Brain microvascular endothelial cell (primary cell): ENCODE measurements at regions not wholly inside any gene's neighbourhood (a gene's known extent, or its start where the extent isn't known, plus 50 kb on each side); places are given as distances from the start of the nearest gene placed in this dataset.
"Not testable (repeated sequence)": the region's sequence is repeated elsewhere in the genome, so short reads cannot be mapped to it uniquely, and the experiment has no call there.

Experiments used
- DNase-seq: peaks from one replicate; pipeline ENCODE4 v3.0.0-alpha.2; 2020
- H3K27ac ChIP-seq: fragments of 250-450 bp; sonication (Bioruptor Pico); 2 replicates; pipeline ENCODE4 v1.5.1; 2020; ENCODE audit warnings: mild to moderate bottlenecking, moderate library complexity
- H3K27me3 ChIP-seq: fragments of 250-450 bp; sonication (Bioruptor Pico); replicated peaks from 2 replicates; pipeline ENCODE4 v1.5.1; 2020; ENCODE audit warnings: mild to moderate bottlenecking
- H3K36me3 ChIP-seq: fragments of 250-450 bp; sonication (Bioruptor Pico); replicated peaks from 2 replicates; pipeline ENCODE4 v1.5.1; 2020; ENCODE audit warnings: mild to moderate bottlenecking
- H3K4me3 ChIP-seq: 2 replicates; pipeline ENCODE4 v1.5.1; 2011; ENCODE audit warnings: low read depth, mild to moderate bottlenecking, control low read depth, low read length, moderate library complexity
- in situ Hi-C: cut with HindIII; loops from 2 replicates; pipeline ENCODE4 v1.10.0; 2017; ENCODE audit warnings: low sequenced_read_pairs, low pct_ligation_motif_present
- TF ChIP-seq, protein P1 (sequence below): IDR thresholded peaks from 2 replicates; pipeline ENCODE4 v1.5.1; 2011; ENCODE audit warnings: low read depth, mild to moderate bottlenecking, moderate library complexity, low read length, control low read depth, inconsistent platforms; ENCODE audit errors: missing control alignments

DNA sequence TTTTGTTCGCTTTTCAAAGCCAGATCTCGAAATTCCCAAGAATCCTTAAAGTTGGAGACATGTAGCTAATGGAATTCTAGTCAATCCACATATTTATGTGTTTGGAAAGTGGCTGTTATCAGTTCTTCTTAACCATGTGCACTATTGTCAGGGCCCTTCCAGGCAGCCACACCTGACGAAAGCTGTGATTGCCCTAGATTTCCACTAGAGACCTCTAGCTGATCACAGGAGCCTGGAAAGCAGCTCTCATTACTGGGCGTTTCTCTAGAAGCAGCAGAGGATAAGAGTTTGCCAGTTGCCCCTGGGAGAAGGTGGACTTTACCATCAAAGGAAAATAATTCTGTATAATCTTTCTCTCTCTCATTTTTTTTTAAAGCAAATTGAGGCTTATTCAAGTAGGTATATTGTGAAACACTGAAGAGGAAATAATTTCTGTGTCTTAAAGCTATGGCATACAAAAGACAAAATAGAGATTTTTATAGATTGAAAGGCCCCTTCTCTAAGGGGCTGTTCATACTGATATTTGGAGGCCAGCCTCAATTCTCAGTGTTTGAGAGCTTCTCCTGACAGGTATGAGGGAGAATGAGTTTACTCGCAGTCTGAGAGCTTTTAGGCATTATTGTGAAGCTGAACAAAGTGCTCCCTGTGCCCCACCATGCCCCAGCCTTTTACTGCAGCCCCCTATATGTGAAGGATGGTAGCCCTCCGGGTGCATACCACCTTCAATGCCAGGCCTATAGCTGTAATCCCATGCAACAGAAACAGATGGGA lies 405.4 kb upstream of the ACTBL2 start:
- Histone ChIP-seq H3K36me3 (no peaks in the 10 kb centered on the region), H3K4me3 (no peak overlapping the region), H3K27me3 (no peaks in the 10 kb centered on the region), H3K27ac (no peak overlapping the region)
- TF ChIP-seq, protein P1, sequence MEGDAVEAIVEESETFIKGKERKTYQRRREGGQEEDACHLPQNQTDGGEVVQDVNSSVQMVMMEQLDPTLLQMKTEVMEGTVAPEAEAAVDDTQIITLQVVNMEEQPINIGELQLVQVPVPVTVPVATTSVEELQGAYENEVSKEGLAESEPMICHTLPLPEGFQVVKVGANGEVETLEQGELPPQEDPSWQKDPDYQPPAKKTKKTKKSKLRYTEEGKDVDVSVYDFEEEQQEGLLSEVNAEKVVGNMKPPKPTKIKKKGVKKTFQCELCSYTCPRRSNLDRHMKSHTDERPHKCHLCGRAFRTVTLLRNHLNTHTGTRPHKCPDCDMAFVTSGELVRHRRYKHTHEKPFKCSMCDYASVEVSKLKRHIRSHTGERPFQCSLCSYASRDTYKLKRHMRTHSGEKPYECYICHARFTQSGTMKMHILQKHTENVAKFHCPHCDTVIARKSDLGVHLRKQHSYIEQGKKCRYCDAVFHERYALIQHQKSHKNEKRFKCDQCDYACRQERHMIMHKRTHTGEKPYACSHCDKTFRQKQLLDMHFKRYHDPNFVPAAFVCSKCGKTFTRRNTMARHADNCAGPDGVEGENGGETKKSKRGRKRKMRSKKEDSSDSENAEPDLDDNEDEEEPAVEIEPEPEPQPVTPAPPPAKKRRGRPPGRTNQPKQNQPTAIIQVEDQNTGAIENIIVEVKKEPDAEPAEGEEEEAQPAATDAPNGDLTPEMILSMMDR: peak; percentile 78
- in situ Hi-C loops: no loop called here
- peak; percentile 67 for DNase-seq

DNA sequence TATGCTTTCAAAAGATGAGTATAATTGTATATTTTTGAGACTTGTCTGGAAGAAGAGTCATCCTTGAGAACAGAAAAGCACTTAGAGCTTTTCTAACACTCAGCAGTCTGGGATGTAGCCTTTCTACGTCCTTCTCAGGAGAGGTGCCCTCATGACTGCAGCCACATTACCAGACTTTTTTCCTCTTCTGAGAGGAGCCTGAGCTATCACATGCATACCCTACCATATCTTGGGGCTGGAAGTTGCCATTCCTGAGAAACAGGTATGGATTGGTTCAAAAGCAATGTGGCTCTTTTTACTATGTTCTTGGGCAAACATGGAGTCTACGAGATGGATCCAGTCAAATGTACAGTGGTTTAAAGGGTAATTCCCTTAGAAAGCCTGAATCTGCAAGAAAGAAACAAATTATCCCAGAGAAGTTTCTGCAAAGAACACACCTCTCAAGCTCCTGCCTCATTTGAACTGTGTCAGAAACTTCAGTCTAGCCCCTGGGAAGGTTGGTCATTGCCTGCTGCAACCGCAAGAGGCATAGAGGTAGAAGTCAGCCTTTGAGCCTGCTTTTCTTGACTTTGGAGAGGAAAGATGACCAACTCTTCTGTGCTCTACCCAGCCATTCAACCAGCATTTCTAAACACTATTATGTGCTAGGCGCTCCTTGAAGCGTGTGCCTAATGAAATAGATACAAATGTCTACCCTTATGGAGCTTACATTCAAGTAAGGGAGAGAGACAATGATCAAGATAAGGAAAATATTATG lies 401.9 kb upstream of the ACTBL2 start:
- Histone ChIP-seq H3K27me3 (no peaks in the 10 kb centered on the region), H3K27ac (no peak overlapping the region), H3K4me3 (no peak overlapping the region), H3K36me3 (no peaks in the 10 kb centered on the region)
- no peak for DNase-seq
- in situ Hi-C loops: no loop called here
- TF ChIP-seq, protein P1: no peak

DNA sequence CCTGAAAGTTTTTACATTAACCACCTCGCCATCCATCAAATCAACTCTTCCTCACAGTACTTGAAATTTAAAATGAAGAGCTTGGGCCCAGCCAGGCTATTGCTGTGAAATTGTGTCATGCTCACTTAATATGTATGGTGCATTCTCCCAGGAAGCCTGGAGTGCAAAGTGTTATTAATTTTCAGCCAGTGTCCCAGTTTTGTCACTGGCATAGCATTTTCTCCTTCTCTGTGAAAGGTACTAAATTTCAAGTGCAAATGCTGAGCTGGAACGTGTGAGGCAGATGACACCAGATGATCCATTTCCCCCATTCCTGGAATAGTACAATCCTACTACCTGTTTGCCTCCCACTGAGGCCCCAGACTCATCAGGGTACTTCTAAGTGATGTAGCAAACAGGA lies 397.6 kb upstream of the ACTBL2 start:
- no peaks in the 10 kb centered on the region for H3K27me3 ChIP-seq
- in situ Hi-C loops: no loop called here
- no peak for DNase-seq
- H3K4me3 ChIP-seq: no peak overlapping the region
- no peak overlapping the region for H3K27ac ChIP-seq
- TF ChIP-seq, protein P1: no peak
- no peaks in the 10 kb centered on the region for H3K36me3 ChIP-seq

DNA sequence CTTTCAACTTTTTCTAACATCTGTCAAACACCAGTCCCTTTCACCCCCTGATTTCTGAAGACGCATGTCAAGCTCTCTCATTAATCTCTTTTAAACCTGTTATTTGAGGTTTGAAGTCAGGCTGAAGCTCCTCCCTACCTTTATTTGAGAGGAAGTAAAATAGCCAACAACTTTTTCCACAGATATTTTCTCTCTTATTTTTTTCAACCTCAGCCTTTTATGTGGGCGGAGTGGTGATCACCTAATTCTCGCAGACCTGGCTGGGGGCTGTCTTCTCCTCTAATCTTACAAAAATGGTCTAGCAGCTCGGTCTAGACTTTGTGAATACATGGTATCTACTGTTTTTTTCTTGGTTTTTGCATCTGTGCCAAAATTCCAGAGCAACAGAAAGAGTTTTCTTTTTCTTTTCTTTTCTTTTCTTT lies 395.7 kb upstream of the ACTBL2 start:
- H3K27ac ChIP-seq: no peak overlapping the region
- no peak overlapping the region for H3K4me3 ChIP-seq
- H3K36me3 ChIP-seq: no peaks in the 10 kb centered on the region
- no peaks in the 10 kb centered on the region for H3K27me3 ChIP-seq
- TF ChIP-seq, protein P1: no peak
- DNase-seq: no peak
- in situ Hi-C loops: no loop called here

DNA sequence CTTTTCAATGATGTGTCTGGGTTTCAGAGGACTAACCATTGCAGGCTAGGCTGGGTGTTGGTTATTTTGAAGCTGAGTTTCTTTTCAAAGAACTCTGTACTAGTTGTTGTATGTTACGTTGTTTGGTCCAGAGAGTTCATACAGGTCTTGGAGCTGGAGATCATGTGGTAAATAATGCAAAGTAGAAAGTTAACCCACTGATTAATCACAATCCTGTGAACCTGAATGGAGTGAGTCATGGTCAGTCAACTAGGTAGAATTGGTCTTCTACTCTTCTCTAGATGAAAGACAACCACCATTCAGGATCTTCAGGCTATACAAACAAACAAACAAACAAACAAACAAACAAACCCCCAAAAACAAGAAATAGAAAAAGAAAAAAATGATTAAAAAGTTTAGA lies 388.9 kb upstream of the ACTBL2 start:
- no peak for DNase-seq
- in situ Hi-C loops: no loop called here
- TF ChIP-seq, protein P1: no peak

DNA sequence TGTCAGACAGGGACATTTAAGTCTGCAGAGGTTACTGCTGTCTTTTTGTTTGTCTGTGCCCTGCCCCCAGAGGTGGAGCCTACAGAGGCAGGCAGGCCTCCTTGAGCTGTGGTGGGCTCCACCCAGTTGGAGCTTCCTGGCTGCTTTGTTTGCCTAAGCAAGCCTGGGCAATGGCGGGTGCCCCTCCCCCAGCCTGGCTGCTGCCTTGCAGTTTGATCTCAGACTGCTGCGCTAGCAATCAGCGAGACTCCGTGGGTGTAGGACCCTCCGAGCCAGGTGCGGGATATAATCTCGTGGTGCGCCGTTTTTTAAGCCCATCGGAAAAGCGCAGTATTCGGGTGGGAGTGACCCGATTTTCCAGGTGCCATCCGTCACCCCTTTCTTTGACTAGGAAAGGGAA lies 387.7 kb upstream of the ACTBL2 start:
- H3K27ac ChIP-seq, H3K27me3 ChIP-seq, H3K4me3 ChIP-seq, DNase-seq, in situ Hi-C loops, H3K36me3 ChIP-seq: not testable (repeated sequence)

More for the DNA sequence above, 388.9 kb upstream of the ACTBL2 start:
- H3K4me3 ChIP-seq: no peak overlapping the region
- no peak overlapping the region for H3K27ac ChIP-seq
- no peaks in the 10 kb centered on the region for H3K36me3 ChIP-seq
- H3K27me3 ChIP-seq: no peaks in the 10 kb centered on the region
